Skeletal muscle tissue (tissue), 3 donors: ENCODE measurements at regions not wholly inside any gene's neighbourhood (a gene's known extent, or its start where the extent isn't known, plus 50 kb on each side); places are given as distances from the start of the nearest gene placed in this dataset.
"Not testable (repeated sequence)": the region's sequence is repeated elsewhere in the genome, so short reads cannot be mapped to it uniquely, and the experiment has no call there.

ENCODE experiments used
- H3K27ac ChIP-seq: one replicate; pipeline ENCODE4 v1.7.0; 2013; ENCODE audit warnings: mild to moderate bottlenecking, low read depth, low read length, inconsistent platforms
- H3K27me3 ChIP-seq, 3 donors: one replicate each; pipeline ENCODE4 v1.7.0; 2013; ENCODE audit warnings: low read length in 3 of 3; ENCODE audit not compliant: control insufficient read depth in 3 of 3, insufficient read depth in 3 of 3
- H3K36me3 ChIP-seq, 3 donors: one replicate each; pipeline ENCODE4 v1.7.0; 2013; ENCODE audit warnings: low read length in 3 of 3; ENCODE audit not compliant: control insufficient read depth in 3 of 3, insufficient read depth in 3 of 3
- H3K4me1 ChIP-seq, 3 donors: one replicate each; pipeline ENCODE4 v1.7.0; 2013; ENCODE audit warnings: low read length in 3 of 3, mild to moderate bottlenecking in 3 of 3; ENCODE audit not compliant: control insufficient read depth in 3 of 3, insufficient read depth in 3 of 3
- H3K4me3 ChIP-seq, 3 donors: one replicate each; pipeline ENCODE4 v1.7.0; 2013; ENCODE audit warnings: low read length in 3 of 3
- H3K9ac ChIP-seq, 3 donors: one replicate each; pipeline ENCODE4 v1.7.0; 2013; ENCODE audit warnings: low read length in 3 of 3, mild to moderate bottlenecking in 3 of 3, moderate library complexity in 2 of 3, low read depth in 1 of 3
- H3K9me3 ChIP-seq, 3 donors: one replicate each; pipeline ENCODE4 v1.7.0; 2013; ENCODE audit warnings: low read length in 3 of 3; ENCODE audit not compliant: control insufficient read depth in 3 of 3
- donor health status: Osteomylitis.

GRCh38 chr6:159642995-159643394 is 50.0 kb downstream of the SOD2 start:
- Histone ChIP-seq H3K9ac (no peak overlapping the region), H3K27me3 (no peaks in the 10 kb centered on the region)

GRCh38 chr6:159642481-159642880 is 50.6 kb downstream of the SOD2 start:
- Histone ChIP-seq H3K4me3 (no peak overlapping the region), H3K36me3 (no peaks in the 10 kb centered on the region), H3K27me3 (no peaks in the 10 kb centered on the region), H3K9me3 (no peaks in the 10 kb centered on the region), H3K9ac (no peak overlapping the region), H3K4me1 (peaks cover 0 to 18% (median 0%) of the 10 kb centered on the region in 3 donors), H3K27ac (no peak overlapping the region)

More at GRCh38 chr6:159642995-159643394, 50.0 kb downstream of the SOD2 start:
- H3K4me3 ChIP-seq = no peak overlapping the region
- peaks cover 0 to 18% (median 0%) of the 10 kb centered on the region in 3 donors for H3K4me1 ChIP-seq
- no peak overlapping the region for H3K27ac ChIP-seq
- no peaks in the 10 kb centered on the region for H3K36me3 ChIP-seq
- no peaks in the 10 kb centered on the region for H3K9me3 ChIP-seq

- no peaks in the 10 kb centered on the region for H3K27me3 ChIP-seq
- peaks cover 0 to 18% (median 0%) of the 10 kb centered on the region in 3 donors for H3K4me1 ChIP-seq
- H3K36me3 ChIP-seq = no peaks in the 10 kb centered on the region
- no peak overlapping the region for H3K4me3 ChIP-seq
- no peak overlapping the region for H3K9ac ChIP-seq
- H3K9me3 ChIP-seq = no peaks in the 10 kb centered on the region
- no peak overlapping the region for H3K27ac ChIP-seq
These were observed 52.1 kb downstream of the SOD2 start for GRCh38 chr6:159640722-159641482.

DNA sequence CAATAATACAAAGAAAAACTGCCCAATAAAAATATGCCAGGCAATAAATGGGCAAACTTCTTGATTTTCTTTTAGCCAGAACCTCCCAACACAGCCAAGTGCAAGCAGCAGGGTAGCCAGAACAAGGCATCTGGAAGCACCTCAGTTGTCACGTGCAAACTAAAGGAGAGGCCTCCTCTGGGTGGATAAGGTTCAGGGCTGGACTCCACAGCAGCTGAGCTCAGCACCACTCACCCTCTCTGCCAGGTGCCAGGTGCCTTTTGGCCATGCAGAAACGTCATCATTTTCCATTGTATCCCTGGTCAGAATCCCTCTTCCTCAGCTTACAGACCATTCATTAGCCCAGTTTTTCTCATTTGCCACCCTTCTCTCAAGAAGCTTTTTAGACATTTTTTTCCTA is 52.7 kb downstream of the SOD2 start:
- peaks cover 0 to 18% (median 0%) of the 10 kb centered on the region in 3 donors for H3K4me1 ChIP-seq
- H3K27ac ChIP-seq = no peak overlapping the region
- H3K9me3 ChIP-seq = no peaks in the 10 kb centered on the region
- no peaks in the 10 kb centered on the region for H3K36me3 ChIP-seq
- H3K27me3 ChIP-seq = no peaks in the 10 kb centered on the region
- no peak overlapping the region for H3K9ac ChIP-seq
- no peak overlapping the region for H3K4me3 ChIP-seq

- Histone ChIP-seq H3K4me1 (peaks cover 0 to 18% (median 0%) of the 10 kb centered on the region in 3 donors), H3K4me3 (no peak overlapping the region), H3K9ac (no peak overlapping the region), H3K9me3 (no peaks in the 10 kb centered on the region), H3K36me3 (no peaks in the 10 kb centered on the region), H3K27ac (no peak overlapping the region), H3K27me3 (no peaks in the 10 kb centered on the region)
These were observed 53.3 kb downstream of the SOD2 start for GRCh38 chr6:159639721-159640120.

DNA sequence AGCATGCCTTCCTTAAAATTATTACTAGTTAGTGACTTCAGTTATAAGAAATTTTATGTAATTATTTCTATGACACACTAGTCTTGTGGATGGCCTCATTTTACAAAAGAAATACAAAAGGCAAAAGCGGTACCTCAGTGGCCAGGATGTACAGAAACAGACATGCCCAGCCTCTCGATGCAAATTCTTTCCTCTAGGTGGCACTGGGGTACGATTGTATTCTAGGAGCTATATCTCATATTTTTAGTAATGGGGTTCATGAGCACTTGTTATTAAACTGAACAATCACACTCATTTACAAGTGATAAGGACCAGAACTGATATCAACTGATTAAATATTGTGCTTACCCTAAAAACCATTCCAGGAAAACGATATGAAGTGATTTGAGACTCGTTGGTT is 59.8 kb downstream of the SOD2 start:
- Histone ChIP-seq H3K27me3 (no peaks in the 10 kb centered on the region), H3K27ac (no peak overlapping the region), H3K4me3 (no peak overlapping the region), H3K9ac (no peak overlapping the region), H3K36me3 (peaks cover 0 to 4% (median 0%) of the 10 kb centered on the region in 3 donors), H3K9me3 (no peaks in the 10 kb centered on the region), H3K4me1 (no peaks in the 10 kb centered on the region)

- no peak overlapping the region for H3K27ac ChIP-seq
- H3K9ac ChIP-seq = no peak overlapping the region
- H3K9me3 ChIP-seq = no peaks in the 10 kb centered on the region
These were observed 61.2 kb downstream of the SOD2 start for GRCh38 chr6:159631886-159632285.

GRCh38 chr6:159627939-159628338 is 65.1 kb downstream of the SOD2 start:
- Histone ChIP-seq H3K27me3 (no peaks in the 10 kb centered on the region), H3K4me1 (no peaks in the 10 kb centered on the region), H3K9ac (no peak overlapping the region), H3K36me3 (peaks cover 0 to 4% (median 0%) of the 10 kb centered on the region in 3 donors), H3K27ac (no peak overlapping the region), H3K4me3 (no peak overlapping the region), H3K9me3 (no peaks in the 10 kb centered on the region)

More at GRCh38 chr6:159631886-159632285, 61.2 kb downstream of the SOD2 start:
- H3K4me3 ChIP-seq = no peak overlapping the region
- no peaks in the 10 kb centered on the region for H3K27me3 ChIP-seq
- H3K36me3 ChIP-seq = peaks cover 0 to 4% (median 0%) of the 10 kb centered on the region in 3 donors
- no peaks in the 10 kb centered on the region for H3K4me1 ChIP-seq

- not testable (repeated sequence) for H3K9me3 ChIP-seq, H3K27ac ChIP-seq, H3K4me3 ChIP-seq
These were observed 66.5 kb downstream of the SOD2 start for GRCh38 chr6:159626506-159626905.

GRCh38 chr6:159623156-159623555 is 69.9 kb downstream of the SOD2 start:
- Histone ChIP-seq H3K4me1 (no peaks in the 10 kb centered on the region), H3K27ac (no peak overlapping the region), H3K9me3 (no peaks in the 10 kb centered on the region), H3K36me3 (peaks cover 0 to 4% (median 0%) of the 10 kb centered on the region in 3 donors), H3K27me3 (no peaks in the 10 kb centered on the region), H3K4me3 (no peak overlapping the region), H3K9ac (no peak overlapping the region)

More at GRCh38 chr6:159626506-159626905, 66.5 kb downstream of the SOD2 start:
- H3K9ac ChIP-seq, H3K27me3 ChIP-seq, H3K36me3 ChIP-seq, H3K4me1 ChIP-seq: not testable (repeated sequence)
